HCT116 (cell line): ENCODE measurements at regions not wholly inside any gene's neighbourhood (a gene's known extent, or its start where the extent isn't known, plus 50 kb on each side); places are given as distances from the start of the nearest gene placed in this dataset.

ENCODE experiments used
- ATAC-seq: fragments of 200-7000 bp; cut with Tn5 transposase; 2 replicates; pipeline ENCODE4 v1.9.1; 2020; ENCODE audit warnings: mild to moderate bottlenecking, moderate library complexity
- BruUV-seq: library from RNA; stranded (reverse); fragments of 400-500 nt; replicated peaks from 2 replicates; lab custom pipeline; 2021; lab: Mats Ljungman, UMichigan
- CTCF ChIA-PET: fragments of 300-600 bp; sonication (Branson Sonifier 250); formaldehyde crosslinking; loops from one replicate; lab custom pipeline; 2021; ENCODE audit warnings: antibody characterized with exemption; lab: Charles Lee
- POLR2A ChIA-PET: fragments of 300-600, 350-600 bp; sonication (Branson Sonifier 250); formaldehyde crosslinking; loops from one replicate; lab custom pipeline; 2021; ENCODE audit warnings: antibody characterized with exemption; lab: Charles Lee
- RAD21 ChIA-PET, 2 experiments: fragments of 300-600 bp; sonication (Branson Sonifier 250); formaldehyde crosslinking; loops; one replicate each; lab custom pipeline; 2023; ENCODE audit warnings: low total read pairs in 2 of 2; ENCODE audit not compliant: uncharacterized antibody in 2 of 2, unreplicated experiment in 2 of 2, low non-redundant PET in 1 of 2; lab: Charles Lee
- DNase-seq: peaks from one replicate; pipeline ENCODE4 v3.0.0-alpha.2; 2010; ENCODE audit warnings: low read depth, low spot score
- H2AFZ ChIP-seq: fragments of 200-600 bp; shearing (Covaris generic), sonication (generic); 2 replicates; pipeline ENCODE4 v1.6.1; 2017; ENCODE audit warnings: low read depth, mixed run types, mixed read lengths, antibody characterized with exemption, low read length; ENCODE audit not compliant: poor library complexity, severe bottlenecking
- H3K27ac ChIP-seq: 2 replicates; pipeline ENCODE4 v1.5.1; 2012; ENCODE audit warnings: low read depth, low read length
- H3K27me3 ChIP-seq: fragments of 200-600 bp; sonication (generic); 2 replicates; pipeline ENCODE4 v1.6.1; 2016; ENCODE audit warnings: mixed run types, low read length, mixed read lengths; ENCODE audit not compliant: insufficient read depth
- H3K36me3 ChIP-seq, 2 experiments: fragments of 200-500 bp in 1 of 2; fragments of 200-600 bp in 1 of 2; sonication (Bioruptor generic) in 1 of 2; sonication (generic) in 1 of 2; 2 replicates each; pipeline versions ENCODE4 v1.5.1 to v1.6.1; 2014 to 2016; ENCODE audit warnings: low read length in 2 of 2, inconsistent platforms in 1 of 2, mixed read lengths in 1 of 2, mixed run types in 1 of 2; ENCODE audit not compliant: insufficient read depth in 2 of 2, control insufficient read depth in 1 of 2
- H3K4me1 ChIP-seq, 2 experiments: fragments of 200-600 bp in 1 of 2; sonication (generic) in 1 of 2; 2 replicates each; pipeline versions ENCODE4 v1.5.1 to v1.6.1; 2012 to 2017; ENCODE audit warnings: low read length in 2 of 2, inconsistent platforms in 1 of 2, mild to moderate bottlenecking in 1 of 2, mixed read lengths in 1 of 2, mixed run types in 1 of 2, moderate library complexity in 1 of 2; ENCODE audit not compliant: insufficient read depth in 2 of 2, control insufficient read depth in 1 of 2
- H3K4me2 ChIP-seq: fragments of 200-600 bp; sonication (generic); 2 replicates; pipeline ENCODE4 v1.6.1; 2017; ENCODE audit warnings: mixed run types, low read length, mixed read lengths
- H3K4me3 ChIP-seq, 2 experiments: fragments of 200-600 bp in 1 of 2; sonication (generic) in 1 of 2; replicated peaks in 1 of 2; 2 replicates each; pipeline ENCODE4 v1.5.1; 2011 to 2016; ENCODE audit warnings: low read length in 2 of 2, control low read depth in 1 of 2, low read depth in 1 of 2, mild to moderate bottlenecking in 1 of 2, mixed read lengths in 1 of 2, mixed run types in 1 of 2
- H3K79me2 ChIP-seq: fragments of 200-600 bp; sonication (generic); 2 replicates; pipeline ENCODE4 v1.6.1; 2017; ENCODE audit warnings: mild to moderate bottlenecking, mixed run types, low read length, moderate library complexity, mixed read lengths; ENCODE audit not compliant: insufficient read depth
- H3K9ac ChIP-seq: fragments of 200-600 bp; sonication (generic); 2 replicates; pipeline ENCODE4 v1.6.1; 2016; ENCODE audit warnings: low read length, mixed read lengths
- H3K9me2 ChIP-seq: fragments of 200-600 bp; sonication (generic), shearing (Covaris generic); 2 replicates; pipeline ENCODE4 v1.6.1; 2017; ENCODE audit warnings: mixed run types, mild to moderate bottlenecking, moderate library complexity; ENCODE audit not compliant: insufficient read depth
- H3K9me3 ChIP-seq, 2 experiments: fragments of 200-500 bp in 1 of 2; fragments of 200-600 bp in 1 of 2; sonication (Bioruptor generic) in 1 of 2; sonication (generic) in 1 of 2; 2 replicates each; pipeline ENCODE4 v1.6.1; 2014 to 2017; ENCODE audit warnings: low read length in 2 of 2, mixed read lengths in 2 of 2, inconsistent platforms in 1 of 2, low read depth in 1 of 2, mild to moderate bottlenecking in 1 of 2, mixed run types in 1 of 2, moderate library complexity in 1 of 2; ENCODE audit not compliant: control insufficient read depth in 1 of 2, insufficient read depth in 1 of 2
- H4K20me1 ChIP-seq: fragments of 200-600 bp; sonication (generic), shearing (Covaris generic); 2 replicates; pipeline ENCODE4 v1.6.1; 2017; ENCODE audit warnings: mixed run types, mild to moderate bottlenecking, moderate library complexity; ENCODE audit not compliant: insufficient read depth
- CEBPB ChIP-seq: IDR thresholded peaks from 2 replicates; pipeline ENCODE4 v1.6.1; 2012; ENCODE audit warnings: low read depth
- ELF1 ChIP-seq: IDR thresholded peaks from 2 replicates; pipeline ENCODE4 v1.6.1; 2012; ENCODE audit warnings: low read depth, borderline replicate concordance
- EZH2 ChIP-seq: fragments of 200-600 bp; sonication (generic); IDR thresholded peaks from 2 replicates; pipeline ENCODE4 v1.6.1; 2017; ENCODE audit warnings: antibody characterized with exemption, mixed run types
- EZH2phosphoT487 ChIP-seq: fragments of 200-600 bp; IDR thresholded peaks from 2 replicates; pipeline ENCODE4 v1.6.1; 2018; ENCODE audit warnings: antibody characterized with exemption, borderline replicate concordance
- FOSL1 ChIP-seq: IDR thresholded peaks from 2 replicates; pipeline ENCODE4 v1.6.1; 2012; ENCODE audit warnings: low read depth
- JUND ChIP-seq: IDR thresholded peaks from 2 replicates; pipeline ENCODE4 v1.6.1; 2012
- SP1 ChIP-seq: IDR thresholded peaks from 2 replicates; pipeline ENCODE4 v1.6.1; 2012; ENCODE audit warnings: low read depth
- SRF ChIP-seq: IDR thresholded peaks from 2 replicates; pipeline ENCODE4 v1.6.1; 2012; ENCODE audit warnings: low read depth
- TCF7L2 ChIP-seq: IDR thresholded peaks from 2 replicates; pipeline ENCODE4 v1.7.0; 2011; ENCODE audit warnings: borderline replicate concordance, inconsistent platforms; ENCODE audit not compliant: insufficient read depth, insufficient read length; ENCODE audit errors: extremely low read depth
- ZFX ChIP-seq: fragments of 450-650 bp; IDR thresholded peaks from 2 replicates; pipeline ENCODE4 v1.6.1; 2017
- intact Hi-C: fragments of 100-400 bp; cut with micrococcal nuclease; formaldehyde crosslinking; loops from 2 replicates; pipeline ENCODE4 v1.10.0; 2022
- TF ChIP-seq, protein P1 (sequence below), 3 experiments: fragments of 200-600 bp in 1 of 3; sonication (generic) in 1 of 3; IDR thresholded peaks in 2 of 3; conservative IDR thresholded peaks in 1 of 3; 2 replicates each; pipeline ENCODE4 v1.5.1; 2012 to 2017; ENCODE audit warnings: low read depth in 2 of 3, low read length in 2 of 3, antibody characterized with exemption in 1 of 3, borderline replicate concordance in 1 of 3, control low read depth in 1 of 3, mild to moderate bottlenecking in 1 of 3, mixed read lengths in 1 of 3, mixed run types in 1 of 3, moderate library complexity in 1 of 3; ENCODE audit not compliant: insufficient read depth in 1 of 3
- TF ChIP-seq, protein P2 (sequence below): IDR thresholded peaks from 2 replicates; pipeline ENCODE4 v1.6.1; 2012
- TF ChIP-seq, protein P3 (sequence below): IDR thresholded peaks from 2 replicates; pipeline ENCODE4 v1.6.1; 2011; ENCODE audit warnings: mild to moderate bottlenecking, low read length, moderate library complexity; ENCODE audit not compliant: insufficient replicate concordance; ENCODE audit errors: extremely low read depth
- TF ChIP-seq, protein P4 (sequence below): IDR thresholded peaks from 2 replicates; pipeline ENCODE4 v1.6.1; 2012

DNA sequence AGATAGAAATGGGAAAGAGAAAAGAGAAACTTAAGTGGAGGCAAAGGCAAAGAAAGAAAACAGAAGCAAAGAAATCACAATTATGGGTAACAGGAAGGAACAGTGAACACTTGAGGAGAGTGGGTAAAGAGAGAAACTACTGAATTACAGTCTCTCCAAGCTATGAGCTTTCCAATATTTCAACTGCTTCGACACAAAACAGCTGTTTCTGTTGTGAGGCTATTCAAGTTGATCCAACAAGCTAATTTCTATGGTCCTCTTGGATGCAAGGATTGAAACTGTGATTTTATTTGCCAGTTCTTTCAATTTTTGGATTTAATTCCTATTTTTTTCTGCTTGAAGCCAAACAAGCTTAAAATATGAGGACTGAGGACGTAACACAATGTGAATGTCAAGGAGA, 80.5 kb upstream of the ADGRA3 start:
- intact Hi-C loops: no loop called here
- TF ChIP-seq SP1: no peak
- no peak for TF ChIP-seq FOSL1
- CTCF ChIA-PET: no interaction called here
- Histone ChIP-seq H4K20me1 (no peaks in the 10 kb centered on the region), H2AFZ (no peak overlapping the region), H3K27me3 (peaks cover 6% of the 10 kb centered on the region; the same call in 1 of the 2 replicates), H3K4me3 (no peak overlapping the region), H3K9me2 (no peaks in the 10 kb centered on the region), H3K27ac (no peak overlapping the region), H3K9me3 (no peaks in the 10 kb centered on the region), H3K4me1 (no peaks in the 10 kb centered on the region), H3K79me2 (no peaks in the 10 kb centered on the region), H3K4me2 (no peak overlapping the region), H3K9ac (no peak overlapping the region), H3K36me3 (no peaks in the 10 kb centered on the region)
- DNase-seq (no peak), ATAC-seq (no peak)
- RAD21 ChIA-PET: interaction anchor here in 1 of 2 experiments (1.4 kb wide), 1 partner anchor 11 kb away, joined by 3 read pairs; no protein-coding TSS in a partner anchor
- BruUV-seq: no TSS peak
- POLR2A ChIA-PET: no interaction called here

DNA sequence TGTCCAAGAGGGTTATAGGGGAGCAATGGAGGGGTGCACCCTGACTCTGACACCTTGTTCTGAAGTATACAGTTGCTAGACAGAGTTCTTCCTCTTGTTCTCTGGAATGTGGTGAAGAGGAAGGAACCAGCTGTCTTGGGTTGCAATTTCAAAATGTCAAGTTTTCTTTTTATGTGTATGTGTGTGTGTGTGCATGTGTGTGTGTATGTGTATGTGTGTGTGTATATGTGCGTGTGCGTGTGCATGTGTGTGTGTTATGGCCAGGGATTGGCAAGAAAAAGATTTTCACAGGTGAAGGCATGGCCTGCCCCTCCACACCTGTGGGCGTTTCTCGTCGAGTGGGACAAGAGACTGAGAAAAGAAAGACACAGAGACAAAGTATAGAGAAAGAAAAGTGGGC, 81.6 kb upstream of the ADGRA3 start:
- H3K36me3 ChIP-seq: no peaks in the 10 kb centered on the region
- no peaks in the 10 kb centered on the region for H4K20me1 ChIP-seq
- DNase-seq (no peak), ATAC-seq (no peak)
- BruUV-seq: no TSS peak
- POLR2A ChIA-PET: no interaction called here
- no peak overlapping the region for H3K9ac ChIP-seq
- H3K79me2 ChIP-seq: no peaks in the 10 kb centered on the region
- no peak overlapping the region for H3K4me3 ChIP-seq
- no peaks in the 10 kb centered on the region for H3K9me3 ChIP-seq
- RAD21 ChIA-PET: no interaction called here
- no peak overlapping the region for H3K4me2 ChIP-seq
- CTCF ChIA-PET: no interaction called here
- intact Hi-C loops: no loop called here
- peaks cover 6% of the 10 kb centered on the region; the same call in 1 of the 2 replicates for H3K27me3 ChIP-seq
- H3K9me2 ChIP-seq: no peaks in the 10 kb centered on the region
- no peak overlapping the region for H2AFZ ChIP-seq
- H3K4me1 ChIP-seq: no peaks in the 10 kb centered on the region
- H3K27ac ChIP-seq: no peak overlapping the region
- TF ChIP-seq ZFX: no peak
- TF ChIP-seq SRF: no peak
- TF ChIP-seq, protein P1, sequence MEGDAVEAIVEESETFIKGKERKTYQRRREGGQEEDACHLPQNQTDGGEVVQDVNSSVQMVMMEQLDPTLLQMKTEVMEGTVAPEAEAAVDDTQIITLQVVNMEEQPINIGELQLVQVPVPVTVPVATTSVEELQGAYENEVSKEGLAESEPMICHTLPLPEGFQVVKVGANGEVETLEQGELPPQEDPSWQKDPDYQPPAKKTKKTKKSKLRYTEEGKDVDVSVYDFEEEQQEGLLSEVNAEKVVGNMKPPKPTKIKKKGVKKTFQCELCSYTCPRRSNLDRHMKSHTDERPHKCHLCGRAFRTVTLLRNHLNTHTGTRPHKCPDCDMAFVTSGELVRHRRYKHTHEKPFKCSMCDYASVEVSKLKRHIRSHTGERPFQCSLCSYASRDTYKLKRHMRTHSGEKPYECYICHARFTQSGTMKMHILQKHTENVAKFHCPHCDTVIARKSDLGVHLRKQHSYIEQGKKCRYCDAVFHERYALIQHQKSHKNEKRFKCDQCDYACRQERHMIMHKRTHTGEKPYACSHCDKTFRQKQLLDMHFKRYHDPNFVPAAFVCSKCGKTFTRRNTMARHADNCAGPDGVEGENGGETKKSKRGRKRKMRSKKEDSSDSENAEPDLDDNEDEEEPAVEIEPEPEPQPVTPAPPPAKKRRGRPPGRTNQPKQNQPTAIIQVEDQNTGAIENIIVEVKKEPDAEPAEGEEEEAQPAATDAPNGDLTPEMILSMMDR (IDR thresholded peaks at IDR 0.05 in 2 of 3, conservative IDR thresholded peaks at IDR 0.05 in 1 of 3; ENCODE audit: borderline replicate concordance in 1 of 3, insufficient read depth in 1 of 3, low read depth in 2 of 3, low read length in 2 of 3): no peak
- TF ChIP-seq CEBPB: no peak
- no peak for TF ChIP-seq TCF7L2
- TF ChIP-seq, protein P2, sequence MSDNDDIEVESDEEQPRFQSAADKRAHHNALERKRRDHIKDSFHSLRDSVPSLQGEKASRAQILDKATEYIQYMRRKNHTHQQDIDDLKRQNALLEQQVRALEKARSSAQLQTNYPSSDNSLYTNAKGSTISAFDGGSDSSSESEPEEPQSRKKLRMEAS: no peak
- no peak for TF ChIP-seq EZH2
- no peak for TF ChIP-seq EZH2phosphoT487
- TF ChIP-seq JUND: no peak
- no peak for TF ChIP-seq FOSL1
- TF ChIP-seq, protein P3, sequence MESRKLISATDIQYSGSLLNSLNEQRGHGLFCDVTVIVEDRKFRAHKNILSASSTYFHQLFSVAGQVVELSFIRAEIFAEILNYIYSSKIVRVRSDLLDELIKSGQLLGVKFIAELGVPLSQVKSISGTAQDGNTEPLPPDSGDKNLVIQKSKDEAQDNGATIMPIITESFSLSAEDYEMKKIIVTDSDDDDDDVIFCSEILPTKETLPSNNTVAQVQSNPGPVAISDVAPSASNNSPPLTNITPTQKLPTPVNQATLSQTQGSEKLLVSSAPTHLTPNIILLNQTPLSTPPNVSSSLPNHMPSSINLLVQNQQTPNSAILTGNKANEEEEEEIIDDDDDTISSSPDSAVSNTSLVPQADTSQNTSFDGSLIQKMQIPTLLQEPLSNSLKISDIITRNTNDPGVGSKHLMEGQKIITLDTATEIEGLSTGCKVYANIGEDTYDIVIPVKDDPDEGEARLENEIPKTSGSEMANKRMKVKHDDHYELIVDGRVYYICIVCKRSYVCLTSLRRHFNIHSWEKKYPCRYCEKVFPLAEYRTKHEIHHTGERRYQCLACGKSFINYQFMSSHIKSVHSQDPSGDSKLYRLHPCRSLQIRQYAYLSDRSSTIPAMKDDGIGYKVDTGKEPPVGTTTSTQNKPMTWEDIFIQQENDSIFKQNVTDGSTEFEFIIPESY: no peak
- no peak for TF ChIP-seq ELF1
- TF ChIP-seq, protein P4, sequence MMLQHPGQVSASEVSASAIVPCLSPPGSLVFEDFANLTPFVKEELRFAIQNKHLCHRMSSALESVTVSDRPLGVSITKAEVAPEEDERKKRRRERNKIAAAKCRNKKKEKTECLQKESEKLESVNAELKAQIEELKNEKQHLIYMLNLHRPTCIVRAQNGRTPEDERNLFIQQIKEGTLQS: no peak
